Karpas-422 (cell line): ENCODE measurements at regions not wholly inside any gene's neighbourhood (a gene's known extent, or its start where the extent isn't known, plus 50 kb on each side); places are given as distances from the start of the nearest gene placed in this dataset.

Experiments
- DNase-seq: peaks from one replicate; pipeline ENCODE4 v3.0.0-alpha.2; 2015
- H2AFZ ChIP-seq: fragments of 200-600 bp; sonication (generic); 2 replicates; pipeline ENCODE4 v1.6.1; 2014; ENCODE audit warnings: antibody characterized with exemption, low read length, mixed read lengths
- H3K27ac ChIP-seq: fragments of 200-600 bp; sonication (generic); 2 replicates; pipeline ENCODE4 v1.5.1; 2014; ENCODE audit warnings: mild to moderate bottlenecking, low read length, moderate library complexity
- H3K27me3 ChIP-seq: fragments of 200-600 bp; sonication (generic); 2 replicates; pipeline ENCODE4 v1.6.1; 2014; ENCODE audit warnings: low read length, mixed read lengths
- H3K36me3 ChIP-seq: fragments of 200-600 bp; sonication (generic); 2 replicates; pipeline ENCODE4 v1.6.1; 2014; ENCODE audit warnings: low read length, mixed read lengths; ENCODE audit not compliant: insufficient read depth
- H3K4me1 ChIP-seq: fragments of 200-600 bp; sonication (generic); 2 replicates; pipeline ENCODE4 v1.6.1; 2014; ENCODE audit warnings: mild to moderate bottlenecking, low read length, mixed read lengths
- H3K4me2 ChIP-seq: fragments of 200-600 bp; sonication (generic); 2 replicates; pipeline ENCODE4 v1.6.1; 2014; ENCODE audit warnings: low read length, low read depth, mild to moderate bottlenecking; ENCODE audit not compliant: poor library complexity, severe bottlenecking
- H3K4me3 ChIP-seq: fragments of 200-600 bp; sonication (generic); 2 replicates; pipeline ENCODE4 v1.5.1; 2014; ENCODE audit warnings: mild to moderate bottlenecking, antibody characterized with exemption, low read length, mixed read lengths
- H3K79me2 ChIP-seq: fragments of 200-600 bp; sonication (generic); 2 replicates; pipeline ENCODE4 v1.6.1; 2014; ENCODE audit warnings: mild to moderate bottlenecking, low read length, mixed read lengths
- H3K9ac ChIP-seq: fragments of 200-600 bp; sonication (generic); 2 replicates; pipeline ENCODE4 v1.6.0; 2014; ENCODE audit warnings: low read length
- H3K9me2 ChIP-seq: fragments of 200-600 bp; sonication (generic), shearing (Covaris generic); replicated peaks from 2 replicates; pipeline ENCODE4 v1.6.0; 2014; ENCODE audit warnings: mild to moderate bottlenecking, low read length, moderate library complexity; ENCODE audit not compliant: insufficient read depth
- H3K9me3 ChIP-seq: fragments of 300-700, 200-600 bp; sonication (generic); 2 replicates; pipeline ENCODE4 v1.6.1; 2014; ENCODE audit warnings: low read length, mixed read lengths
- H4K20me1 ChIP-seq: fragments of 200-600 bp; sonication (generic); 2 replicates; pipeline ENCODE4 v1.6.1; 2014; ENCODE audit warnings: mild to moderate bottlenecking, antibody characterized with exemption, low read length, low read depth; ENCODE audit not compliant: insufficient read depth

DNA sequence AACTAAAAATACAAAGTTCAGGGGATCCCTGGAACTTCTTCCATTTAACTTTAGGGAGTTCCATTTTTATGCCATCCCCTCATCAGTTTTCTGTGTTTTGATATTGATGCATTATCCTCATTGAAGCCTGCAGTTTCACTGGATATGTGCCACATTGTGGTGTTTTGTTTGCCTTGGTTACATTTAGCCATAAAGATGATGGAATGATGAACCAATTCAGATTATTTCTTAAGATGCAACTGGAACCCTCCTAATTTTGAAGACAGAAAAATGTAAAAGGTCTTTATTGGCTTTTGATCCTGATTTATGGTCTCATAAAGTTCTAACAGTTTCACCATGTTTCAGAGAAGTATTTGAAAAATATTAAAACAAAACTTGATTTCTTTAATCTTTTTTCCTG lies 314.2 kb upstream of the KLF6 start:
- no peak overlapping the region for H2AFZ ChIP-seq
- H3K36me3 ChIP-seq = no peaks in the 10 kb centered on the region
- H3K27me3 ChIP-seq = no peaks in the 10 kb centered on the region
- no peaks in the 10 kb centered on the region for H3K79me2 ChIP-seq
- H3K4me1 ChIP-seq = peaks cover 3% of the 10 kb centered on the region; the same call in 1 of the 2 replicates
- no peak overlapping the region for H3K27ac ChIP-seq
- H3K4me3 ChIP-seq = no peak overlapping the region
- H3K9me3 ChIP-seq = no peaks in the 10 kb centered on the region
- DNase-seq = no peak
- no peak overlapping the region for H3K9ac ChIP-seq
- no peaks in the 10 kb centered on the region for H4K20me1 ChIP-seq
- no peak overlapping the region for H3K4me2 ChIP-seq
- H3K9me2 ChIP-seq = no peaks in the 10 kb centered on the region

DNA sequence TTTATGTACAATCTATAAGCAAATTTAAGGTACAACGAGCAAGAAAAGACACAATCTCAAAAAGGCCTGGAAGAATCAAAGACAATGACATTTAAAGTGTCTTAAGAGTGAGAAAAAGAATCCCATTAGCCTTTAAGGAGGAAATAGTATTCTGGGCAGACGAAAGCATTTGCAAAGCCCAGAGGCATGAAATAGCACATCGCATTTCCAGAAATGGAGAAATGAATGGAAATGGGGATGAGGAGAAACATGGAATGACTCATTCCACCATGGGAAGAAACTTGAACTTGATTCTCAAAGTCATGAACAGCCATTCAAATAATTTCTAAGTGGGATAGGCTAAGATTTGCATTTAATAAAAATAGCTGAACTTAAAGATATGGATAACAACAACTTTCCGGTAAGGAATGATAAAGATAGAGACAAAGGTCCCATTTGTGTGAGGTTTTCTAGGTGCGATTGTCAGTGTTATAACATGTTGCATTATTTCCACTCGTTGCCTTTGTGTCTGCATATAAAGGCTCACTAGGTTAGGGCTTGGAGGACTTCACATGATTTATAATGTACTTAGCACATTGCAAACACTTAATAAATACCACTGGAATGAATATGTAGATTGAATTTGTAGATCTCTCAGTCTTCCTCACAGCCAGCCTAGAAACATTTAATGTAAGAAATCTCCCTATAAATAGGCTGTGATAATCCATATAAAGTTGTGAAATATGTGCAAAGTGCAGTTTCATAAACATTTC lies 310.3 kb upstream of the KLF6 start:
- H4K20me1 ChIP-seq = no peaks in the 10 kb centered on the region
- no peak for DNase-seq
- no peak overlapping the region for H2AFZ ChIP-seq
- H3K9me3 ChIP-seq = no peaks in the 10 kb centered on the region
- no peaks in the 10 kb centered on the region for H3K36me3 ChIP-seq
- H3K4me2 ChIP-seq = no peak overlapping the region
- no peaks in the 10 kb centered on the region; the same call in 1 of the 2 replicates for H3K4me1 ChIP-seq
- no peaks in the 10 kb centered on the region for H3K9me2 ChIP-seq
- H3K27ac ChIP-seq = no peak overlapping the region
- H3K4me3 ChIP-seq = no peak overlapping the region
- no peak overlapping the region for H3K9ac ChIP-seq
- H3K79me2 ChIP-seq = no peaks in the 10 kb centered on the region
- no peaks in the 10 kb centered on the region for H3K27me3 ChIP-seq

DNA sequence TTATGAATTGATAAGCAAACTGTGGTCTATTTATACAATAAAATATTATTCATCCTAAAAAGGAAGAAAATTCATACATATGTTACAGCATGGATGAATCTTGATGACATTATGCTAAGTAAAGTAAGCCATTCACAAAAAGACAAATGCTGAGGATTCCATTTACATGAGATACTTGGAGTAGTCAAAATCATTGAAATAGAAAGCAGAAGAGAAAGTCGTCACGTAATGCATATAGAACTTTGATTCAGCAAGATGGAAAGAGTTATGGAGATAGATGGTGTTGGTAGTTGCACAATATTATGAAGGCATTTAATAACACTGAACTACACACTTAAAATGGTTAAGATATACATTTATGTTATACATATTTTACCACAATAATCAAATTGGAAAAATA lies 309.7 kb upstream of the KLF6 start:
- H3K4me2 ChIP-seq = no peak overlapping the region
- no peaks in the 10 kb centered on the region for H3K9me2 ChIP-seq
- no peaks in the 10 kb centered on the region for H3K9me3 ChIP-seq
- H3K4me3 ChIP-seq = no peak overlapping the region
- H4K20me1 ChIP-seq = no peaks in the 10 kb centered on the region
- no peak overlapping the region for H3K9ac ChIP-seq
- H2AFZ ChIP-seq = no peak overlapping the region
- H3K36me3 ChIP-seq = no peaks in the 10 kb centered on the region
- no peaks in the 10 kb centered on the region; the same call in 1 of the 2 replicates for H3K4me1 ChIP-seq
- no peaks in the 10 kb centered on the region for H3K79me2 ChIP-seq
- H3K27me3 ChIP-seq = 0 out of 2 replicates have a peak, but pooled peaks cover under 1% of the 10 kb centered on the region
- no peak overlapping the region for H3K27ac ChIP-seq
- no peak for DNase-seq

DNA sequence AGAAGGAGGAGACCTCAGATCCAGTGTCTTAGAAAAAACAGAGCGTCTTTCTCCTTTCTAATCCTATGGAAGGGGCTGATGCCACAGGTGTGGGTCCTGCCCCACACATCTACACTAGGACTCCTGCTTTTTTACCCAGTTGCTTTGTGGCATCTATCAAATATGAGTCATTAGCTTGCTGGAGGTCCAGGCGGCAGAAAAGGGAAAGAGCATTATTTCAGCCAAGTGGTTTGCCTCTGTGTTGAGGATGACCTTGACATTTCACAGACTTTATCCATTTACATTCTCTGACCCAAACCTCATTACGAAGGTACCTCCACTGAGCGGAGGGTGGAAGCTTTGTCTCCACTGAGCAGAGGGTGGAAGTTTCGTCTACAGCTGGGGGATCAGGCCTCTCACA lies 308.4 kb upstream of the KLF6 start:
- Histone ChIP-seq H3K9me2 (no peaks in the 10 kb centered on the region), H3K27ac (no peak overlapping the region), H3K4me3 (no peak overlapping the region), H3K9me3 (no peaks in the 10 kb centered on the region), H3K4me1 (no peaks in the 10 kb centered on the region; the same call in 1 of the 2 replicates), H4K20me1 (no peaks in the 10 kb centered on the region), H3K79me2 (no peaks in the 10 kb centered on the region), H2AFZ (no peak overlapping the region), H3K4me2 (no peak overlapping the region), H3K9ac (no peak overlapping the region), H3K36me3 (no peaks in the 10 kb centered on the region), H3K27me3 (0 out of 2 replicates have a peak, but pooled peaks cover 2% of the 10 kb centered on the region)
- DNase-seq = no peak

DNA sequence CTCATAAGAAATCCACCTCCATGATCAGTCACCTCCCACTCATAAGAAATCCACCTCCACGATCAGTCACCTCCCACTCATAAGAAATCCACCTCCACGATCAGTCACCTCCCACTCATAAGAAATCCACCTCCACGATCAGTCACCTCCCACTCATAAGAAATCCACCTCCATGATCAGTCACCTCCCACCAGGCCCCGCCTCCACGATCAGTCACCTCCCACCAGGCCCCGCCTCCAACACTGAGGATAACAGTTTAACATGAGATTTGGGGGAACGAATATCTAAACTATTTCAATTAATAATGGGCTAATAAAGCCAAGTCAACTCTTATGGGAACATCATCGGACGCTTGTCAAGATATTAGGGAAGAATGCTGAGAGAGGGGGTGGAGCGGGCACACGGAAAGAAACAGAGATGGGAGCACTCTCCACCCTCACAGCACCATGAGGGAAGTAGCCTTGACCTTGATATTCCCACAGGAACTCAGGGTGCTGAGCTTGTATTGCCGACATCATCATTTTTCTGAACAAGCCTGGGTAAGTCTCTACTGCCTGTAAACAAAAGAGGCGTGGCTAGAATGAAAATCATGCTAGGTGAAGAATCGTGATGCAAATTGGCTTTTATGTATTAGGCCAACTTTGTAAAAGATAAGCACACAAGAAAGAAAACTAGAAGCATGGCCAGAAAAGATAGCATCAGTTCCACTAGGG lies 303.5 kb upstream of the KLF6 start:
- DNase-seq = no peak
- H3K4me1 ChIP-seq = no peaks in the 10 kb centered on the region
- H3K9me3 ChIP-seq = no peaks in the 10 kb centered on the region
- H4K20me1 ChIP-seq = no peaks in the 10 kb centered on the region
- H3K79me2 ChIP-seq = no peaks in the 10 kb centered on the region
- no peaks in the 10 kb centered on the region for H3K36me3 ChIP-seq
- H3K9me2 ChIP-seq = no peaks in the 10 kb centered on the region
- no peak overlapping the region for H3K27ac ChIP-seq
- 0 out of 2 replicates have a peak, but pooled peaks cover 2% of the 10 kb centered on the region for H3K27me3 ChIP-seq
- H3K9ac ChIP-seq = no peak overlapping the region
- H2AFZ ChIP-seq = no peak overlapping the region
- H3K4me3 ChIP-seq = no peak overlapping the region
- H3K4me2 ChIP-seq = no peak overlapping the region

DNA sequence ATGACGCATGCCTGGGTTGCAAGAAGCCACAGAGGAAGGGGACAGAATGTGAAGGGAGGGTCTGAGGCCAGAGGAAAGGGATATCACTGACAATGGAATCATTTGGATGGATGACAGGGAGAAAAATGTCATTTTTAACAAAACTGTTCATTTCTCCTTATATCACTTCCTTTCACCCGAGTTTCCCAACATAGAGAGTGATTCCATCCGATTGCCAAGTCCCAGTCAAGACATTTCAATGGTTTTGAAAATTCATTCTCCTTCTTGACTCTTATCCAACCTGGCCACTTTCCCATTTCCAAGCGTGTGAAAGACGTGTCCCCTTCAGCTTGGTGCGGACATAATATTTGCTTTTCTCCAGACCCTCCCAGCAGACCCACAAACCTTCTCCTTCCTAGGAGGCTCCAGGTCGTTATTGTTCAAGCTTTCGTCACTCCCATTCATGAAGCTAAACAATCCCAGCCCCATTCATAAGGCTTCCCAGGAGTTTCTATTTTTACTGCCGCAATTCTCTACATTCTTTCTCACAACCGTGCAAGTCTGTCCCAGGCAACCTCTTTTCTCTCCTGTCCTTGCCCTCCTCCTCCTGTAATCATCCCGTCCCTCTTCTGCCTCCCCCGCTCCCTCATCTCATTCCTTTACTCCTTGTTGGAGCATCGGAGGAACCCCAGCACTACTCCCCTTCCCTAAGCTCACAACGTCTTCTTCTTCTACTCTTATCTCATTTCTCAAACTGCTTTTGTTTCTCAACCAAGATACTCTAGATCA lies 301.3 kb upstream of the KLF6 start:
- no peak for DNase-seq
- Histone ChIP-seq H3K9me3 (no peaks in the 10 kb centered on the region), H3K9me2 (no peaks in the 10 kb centered on the region), H4K20me1 (no peaks in the 10 kb centered on the region), H2AFZ (no peak overlapping the region), H3K27me3 (0 out of 2 replicates have a peak, but pooled peaks cover 2% of the 10 kb centered on the region), H3K36me3 (no peaks in the 10 kb centered on the region), H3K4me1 (no peaks in the 10 kb centered on the region), H3K4me3 (no peak overlapping the region), H3K9ac (no peak overlapping the region), H3K27ac (no peak overlapping the region), H3K4me2 (no peak overlapping the region), H3K79me2 (no peaks in the 10 kb centered on the region)

DNA sequence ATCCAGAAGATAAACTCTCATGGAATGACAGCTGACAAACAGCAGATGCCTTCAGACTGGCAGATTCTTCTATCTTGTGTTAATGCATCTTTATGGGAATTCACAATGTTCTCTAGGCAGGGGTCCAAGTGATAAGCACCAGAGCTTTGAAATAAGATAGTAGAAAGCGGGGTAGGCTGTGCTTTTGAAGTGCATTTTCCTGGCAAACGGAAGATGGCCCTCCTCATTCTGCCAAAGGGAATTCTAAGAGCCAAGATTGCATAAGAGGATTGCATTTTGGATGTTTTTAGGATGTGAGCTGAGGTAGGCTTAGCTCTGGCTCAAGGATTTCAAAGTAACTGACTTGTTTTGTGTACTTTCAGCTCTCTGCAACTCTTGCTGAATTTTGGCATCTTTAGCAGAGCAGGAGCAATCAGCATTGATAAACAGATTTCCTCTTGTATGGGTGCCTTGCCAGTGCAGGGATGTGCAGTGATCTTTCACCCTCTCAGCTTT lies 298.5 kb upstream of the KLF6 start:
- H3K79me2 ChIP-seq = no peaks in the 10 kb centered on the region
- H3K9ac ChIP-seq = no peak overlapping the region
- H2AFZ ChIP-seq = no peak overlapping the region
- H3K9me3 ChIP-seq = no peaks in the 10 kb centered on the region
- no peak for DNase-seq
- no peaks in the 10 kb centered on the region for H3K4me1 ChIP-seq
- H3K36me3 ChIP-seq = no peaks in the 10 kb centered on the region
- H4K20me1 ChIP-seq = no peaks in the 10 kb centered on the region
- no peak overlapping the region for H3K27ac ChIP-seq
- H3K4me3 ChIP-seq = no peak overlapping the region
- H3K9me2 ChIP-seq = no peaks in the 10 kb centered on the region
- H3K27me3 ChIP-seq = no peaks in the 10 kb centered on the region
- no peak overlapping the region for H3K4me2 ChIP-seq

DNA sequence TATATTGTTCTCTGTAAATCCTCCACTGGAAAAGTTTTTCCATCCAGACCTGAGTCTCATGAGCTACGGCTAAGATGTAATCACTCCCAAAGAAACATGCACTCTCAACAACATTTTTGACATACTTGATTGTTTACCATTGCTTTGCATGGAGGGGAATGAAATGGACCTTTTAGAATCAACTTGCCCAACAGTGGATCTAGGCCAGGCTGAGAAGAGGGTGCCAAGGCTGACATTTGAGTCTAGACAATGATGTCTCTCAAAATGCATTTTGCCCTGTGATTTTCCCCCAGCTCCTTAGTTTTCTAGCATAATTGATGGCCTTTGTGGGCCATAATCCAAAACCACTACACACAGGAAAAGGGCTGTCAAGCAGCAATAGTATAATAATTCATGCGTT lies 297.9 kb upstream of the KLF6 start:
- Histone ChIP-seq H3K36me3 (no peaks in the 10 kb centered on the region), H3K9me2 (no peaks in the 10 kb centered on the region), H3K9me3 (no peaks in the 10 kb centered on the region), H3K27ac (no peak overlapping the region), H3K4me2 (no peak overlapping the region), H3K9ac (no peak overlapping the region), H2AFZ (no peak overlapping the region), H3K27me3 (no peaks in the 10 kb centered on the region), H4K20me1 (no peaks in the 10 kb centered on the region), H3K4me3 (no peak overlapping the region), H3K4me1 (no peaks in the 10 kb centered on the region), H3K79me2 (no peaks in the 10 kb centered on the region)
- no peak for DNase-seq
